22Rv1 (cell line): ENCODE measurements at regions not wholly inside any gene's neighbourhood (a gene's known extent, or its start where the extent isn't known, plus 50 kb on each side); places are given as distances from the start of the nearest gene placed in this dataset.

ENCODE experiments used
- H3K27ac ChIP-seq: fragments of 450-650 bp; 2 replicates; pipeline ENCODE4 v1.5.1; 2017
- ZFX ChIP-seq: fragments of 450-650 bp; IDR thresholded peaks from 2 replicates; pipeline ENCODE4 v1.6.1; 2017; ENCODE audit warnings: antibody characterized with exemption, borderline replicate concordance
- TF ChIP-seq, protein P1 (sequence below): fragments of 450-650 bp; IDR thresholded peaks from 2 replicates; pipeline ENCODE4 v1.5.1; 2017; ENCODE audit warnings: mild to moderate bottlenecking

DNA sequence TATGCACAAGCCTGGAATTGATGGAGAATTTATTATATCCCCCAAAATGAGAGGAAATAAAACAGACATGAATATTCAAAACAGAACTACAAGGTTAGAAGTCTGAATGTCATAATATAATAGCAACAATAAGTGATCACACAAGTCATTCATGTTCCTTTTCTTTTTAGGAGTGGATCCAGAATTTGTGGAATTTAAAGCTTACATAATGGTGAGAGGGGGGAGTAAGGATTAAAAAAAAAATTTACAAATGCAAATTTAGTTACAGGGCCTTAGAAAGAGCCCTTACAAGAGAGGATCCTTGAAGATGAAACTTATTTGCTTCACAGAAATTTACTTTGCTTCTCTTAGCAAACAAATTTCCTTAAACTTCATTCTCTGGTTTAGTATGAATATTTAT is 716.1 kb upstream of the CXADR start:
- H3K27ac ChIP-seq: no peak overlapping the region

DNA sequence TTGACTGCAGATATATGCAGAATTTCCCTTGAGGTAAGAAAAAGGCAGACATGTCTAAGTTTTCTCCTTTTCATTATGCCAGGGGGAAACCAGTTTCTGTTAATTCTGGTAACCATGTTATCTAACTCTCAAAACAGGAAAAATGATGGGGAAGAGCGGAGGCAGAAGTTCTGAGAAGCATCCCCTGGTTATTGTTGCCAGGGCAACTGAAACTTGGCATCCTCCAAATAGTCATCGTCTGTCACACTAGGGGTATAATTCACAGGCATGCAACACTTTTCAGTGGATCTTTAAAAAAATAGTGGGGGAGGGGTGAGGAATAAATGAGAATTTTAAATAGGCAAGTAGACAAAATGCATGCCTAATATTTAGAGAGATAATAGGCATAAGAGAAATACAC is 715.3 kb upstream of the CXADR start:
- TF ChIP-seq ZFX: no peak
- TF ChIP-seq, protein P1, sequence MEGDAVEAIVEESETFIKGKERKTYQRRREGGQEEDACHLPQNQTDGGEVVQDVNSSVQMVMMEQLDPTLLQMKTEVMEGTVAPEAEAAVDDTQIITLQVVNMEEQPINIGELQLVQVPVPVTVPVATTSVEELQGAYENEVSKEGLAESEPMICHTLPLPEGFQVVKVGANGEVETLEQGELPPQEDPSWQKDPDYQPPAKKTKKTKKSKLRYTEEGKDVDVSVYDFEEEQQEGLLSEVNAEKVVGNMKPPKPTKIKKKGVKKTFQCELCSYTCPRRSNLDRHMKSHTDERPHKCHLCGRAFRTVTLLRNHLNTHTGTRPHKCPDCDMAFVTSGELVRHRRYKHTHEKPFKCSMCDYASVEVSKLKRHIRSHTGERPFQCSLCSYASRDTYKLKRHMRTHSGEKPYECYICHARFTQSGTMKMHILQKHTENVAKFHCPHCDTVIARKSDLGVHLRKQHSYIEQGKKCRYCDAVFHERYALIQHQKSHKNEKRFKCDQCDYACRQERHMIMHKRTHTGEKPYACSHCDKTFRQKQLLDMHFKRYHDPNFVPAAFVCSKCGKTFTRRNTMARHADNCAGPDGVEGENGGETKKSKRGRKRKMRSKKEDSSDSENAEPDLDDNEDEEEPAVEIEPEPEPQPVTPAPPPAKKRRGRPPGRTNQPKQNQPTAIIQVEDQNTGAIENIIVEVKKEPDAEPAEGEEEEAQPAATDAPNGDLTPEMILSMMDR: no peak

More for the DNA sequence above, 716.1 kb upstream of the CXADR start:
- no peak for TF ChIP-seq ZFX
- TF ChIP-seq, protein P1: no peak

DNA sequence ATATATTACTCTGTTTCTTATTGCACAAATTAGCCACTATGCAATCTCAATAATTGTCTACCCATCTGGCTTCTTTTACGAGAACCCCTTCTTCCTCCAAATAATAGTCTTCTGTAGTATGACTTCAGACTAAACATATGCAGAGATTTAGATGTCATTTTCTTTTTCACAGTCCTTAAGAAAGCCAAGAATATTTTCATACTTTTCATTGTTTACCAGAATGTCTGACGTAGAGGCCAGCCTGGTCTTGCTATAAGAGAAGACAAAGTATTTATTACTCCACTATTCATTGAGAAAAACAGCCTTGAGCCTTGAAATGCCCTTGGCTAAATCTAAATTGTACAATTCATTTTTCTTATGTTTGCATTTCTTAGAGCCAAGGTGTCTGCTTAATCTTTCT is 714.9 kb upstream of the CXADR start:
- TF ChIP-seq, protein P1: no peak
- no peak for TF ChIP-seq ZFX
- no peak overlapping the region for H3K27ac ChIP-seq

More for the DNA sequence above, 715.3 kb upstream of the CXADR start:
- H3K27ac ChIP-seq: no peak overlapping the region

DNA sequence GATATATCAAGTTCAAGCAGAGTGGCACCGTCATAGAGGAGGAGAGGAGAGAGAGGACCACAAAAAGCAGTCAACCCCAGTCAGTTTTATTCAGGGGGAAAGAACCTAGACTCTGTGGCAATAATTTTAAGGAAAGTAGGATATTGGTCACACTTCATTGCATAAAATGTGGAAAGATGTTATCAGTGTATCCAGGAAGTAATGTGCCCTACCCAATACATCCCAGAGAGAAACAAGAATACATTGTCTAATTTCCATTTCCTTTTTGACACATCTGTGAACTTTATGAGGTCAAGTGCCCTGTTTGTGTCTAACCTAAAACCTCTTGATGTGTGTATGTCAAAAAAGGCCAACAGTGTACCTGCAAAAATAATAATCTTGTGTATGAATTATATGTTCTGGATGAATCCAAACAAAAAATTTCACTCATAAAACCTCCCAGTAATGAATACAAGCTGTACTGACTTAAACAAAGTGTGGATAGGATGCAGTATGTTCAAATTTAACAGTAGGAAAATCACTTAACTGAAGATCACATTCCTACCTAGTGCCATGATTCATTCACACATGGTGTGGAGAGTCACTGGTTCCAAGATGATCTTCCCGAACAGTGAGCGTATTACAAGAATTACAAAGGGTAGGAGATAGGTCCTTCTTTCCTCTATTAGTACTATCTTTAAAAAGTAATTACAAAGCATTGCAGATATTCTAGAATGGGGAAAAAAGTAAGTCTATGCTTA is 712.1 kb upstream of the CXADR start:
- TF ChIP-seq ZFX: no peak
- no peak overlapping the region for H3K27ac ChIP-seq

DNA sequence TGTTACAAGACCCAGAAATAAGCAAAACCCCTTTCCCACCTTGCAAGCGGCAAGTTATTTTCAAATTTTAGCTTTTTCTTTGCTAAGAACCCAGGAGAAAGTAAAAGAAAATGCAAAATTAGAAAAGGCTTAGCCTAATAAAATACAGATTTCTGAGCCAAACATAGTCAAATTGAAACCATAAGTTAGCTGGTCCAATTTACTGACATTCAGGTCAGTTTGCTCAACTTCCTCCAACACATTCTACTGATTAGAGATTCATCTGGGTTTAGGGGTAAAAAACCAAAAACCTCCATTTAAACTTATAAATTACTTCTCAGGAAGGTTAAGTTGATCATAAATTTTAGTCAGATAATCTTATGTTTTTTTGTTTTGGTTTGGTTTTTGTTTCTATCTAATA is 701.8 kb upstream of the CXADR start:
- TF ChIP-seq, protein P1: no peak
- no peak for TF ChIP-seq ZFX
- no peak overlapping the region for H3K27ac ChIP-seq

DNA sequence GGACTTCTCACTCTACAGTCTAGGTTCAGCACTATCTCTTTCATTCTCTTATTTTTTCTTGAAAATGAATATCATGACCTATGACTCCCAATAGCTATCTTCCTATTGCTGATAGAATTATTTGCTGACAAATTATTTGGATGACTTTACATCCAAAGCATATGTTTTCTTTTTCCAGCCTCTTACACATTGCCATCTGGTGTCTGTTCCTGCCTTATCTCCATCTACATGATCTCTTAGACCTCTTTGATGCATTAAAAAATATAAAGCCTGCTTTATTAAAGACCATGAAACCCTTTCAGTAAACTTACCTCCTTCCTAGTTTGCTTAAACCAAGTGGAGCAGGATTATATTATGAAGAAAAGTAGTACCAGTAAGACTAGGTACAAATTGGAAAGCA is 700.9 kb upstream of the CXADR start:
- no peak for TF ChIP-seq ZFX
- TF ChIP-seq, protein P1: no peak

DNA sequence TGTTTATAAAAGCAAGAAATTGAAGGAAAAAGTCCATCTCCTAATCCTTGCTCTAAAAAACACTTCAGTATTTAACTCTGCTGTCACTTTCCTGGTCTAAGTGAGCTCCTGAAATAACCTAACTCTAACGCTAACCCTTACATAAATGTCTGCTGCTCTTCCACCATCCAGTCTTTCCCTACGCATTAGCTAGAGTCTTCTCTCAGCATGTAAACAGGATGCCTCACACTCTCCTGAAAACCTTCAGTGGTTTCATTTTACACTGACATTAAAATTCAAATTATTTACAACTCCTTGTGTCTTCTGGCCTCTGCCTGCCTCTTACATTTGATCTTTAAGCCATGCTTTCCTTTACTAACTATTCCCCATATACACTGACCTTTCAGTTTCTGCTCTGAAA is 697.6 kb upstream of the CXADR start:
- TF ChIP-seq, protein P1: no peak
- TF ChIP-seq ZFX: no peak
- H3K27ac ChIP-seq: no peak overlapping the region

More for the DNA sequence above, 700.9 kb upstream of the CXADR start:
- H3K27ac ChIP-seq: no peak overlapping the region
